Parathyroid adenoma (tissue), 2 donors: ENCODE measurements at regions not wholly inside any gene's neighbourhood (a gene's known extent, or its start where the extent isn't known, plus 50 kb on each side); places are given as distances from the start of the nearest gene placed in this dataset.

Experiments
- H2AFZ ChIP-seq: fragments of 300-600 bp; sonication (generic); one replicate; pipeline ENCODE4 v1.7.0; 2017; ENCODE audit warnings: antibody characterized with exemption, mild to moderate bottlenecking
- H3K27ac ChIP-seq: fragments of 300-600 bp; sonication (generic); one replicate; pipeline ENCODE4 v1.7.0; 2017
- H3K27me3 ChIP-seq: fragments of 300-600 bp; sonication (generic); one replicate; pipeline ENCODE4 v1.7.0; 2017; ENCODE audit warnings: low read length; ENCODE audit not compliant: control insufficient read depth, insufficient read depth
- H3K36me3 ChIP-seq: fragments of 300-600 bp; sonication (generic); one replicate; pipeline ENCODE4 v1.7.0; 2017; ENCODE audit warnings: low read length; ENCODE audit not compliant: control insufficient read depth, insufficient read depth
- H3K4me1 ChIP-seq: fragments of 300-600 bp; sonication (generic); one replicate; pipeline ENCODE4 v1.7.0; 2017; ENCODE audit warnings: control low read depth
- H3K4me2 ChIP-seq: fragments of 300-600 bp; sonication (generic); one replicate; pipeline ENCODE4 v1.7.0; 2017; ENCODE audit warnings: low read length
- H3K4me3 ChIP-seq: fragments of 300-600 bp; sonication (generic); one replicate; pipeline ENCODE4 v1.7.0; 2017; ENCODE audit warnings: low read depth, low read length
- H3K79me2 ChIP-seq: fragments of 300-600 bp; sonication (generic); one replicate; pipeline ENCODE4 v1.7.0; 2017; ENCODE audit warnings: control low read depth
- H3K9ac ChIP-seq: fragments of 300-600 bp; sonication (generic); one replicate; pipeline ENCODE4 v1.7.0; 2017; ENCODE audit warnings: mild to moderate bottlenecking
- H3K9me3 ChIP-seq: fragments of 300-600 bp; sonication (generic); one replicate; pipeline ENCODE4 v1.7.0; 2017; ENCODE audit warnings: low read length; ENCODE audit not compliant: control insufficient read depth
- CTCF ChIP-seq: fragments of 300-600 bp; sonication (generic); IDR thresholded peaks from one replicate; pipeline ENCODE4 v1.7.0; 2017; ENCODE audit warnings: antibody characterized with exemption, mild to moderate bottlenecking
- donor health status: primary hyperparathyroidism.

DNA sequence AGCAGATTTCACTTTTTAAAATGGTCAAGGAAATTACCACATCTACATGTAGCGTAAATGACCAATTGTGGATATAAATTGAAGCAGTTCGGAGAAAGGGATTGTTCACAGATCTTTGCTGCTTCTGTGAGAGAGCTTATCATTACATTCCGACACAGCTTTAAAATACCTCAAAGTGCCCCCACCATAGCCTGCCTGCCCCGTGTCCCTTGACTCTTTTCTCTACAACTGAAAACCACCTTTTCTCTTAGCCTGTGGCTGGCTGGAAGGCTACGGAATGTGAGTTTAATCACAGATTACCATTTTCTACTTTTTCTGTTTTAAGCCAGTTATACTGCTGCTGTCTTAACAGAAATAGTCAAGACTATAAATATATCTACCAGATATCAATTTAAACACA, 347.2 kb upstream of the MAP3K7 start:
- no peak overlapping the region for H2AFZ ChIP-seq
- no peak overlapping the region for H3K4me3 ChIP-seq
- no peak overlapping the region for H3K9ac ChIP-seq
- H3K9me3 ChIP-seq: no peaks in the 10 kb centered on the region
- no peaks in the 10 kb centered on the region for H3K36me3 ChIP-seq
- H3K27ac ChIP-seq: no peak overlapping the region
- no peak for TF ChIP-seq CTCF
- no peak overlapping the region for H3K4me2 ChIP-seq
- no peaks in the 10 kb centered on the region for H3K27me3 ChIP-seq
- H3K4me1 ChIP-seq: no peaks in the 10 kb centered on the region
- no peaks in the 10 kb centered on the region for H3K79me2 ChIP-seq

- H2AFZ ChIP-seq: no peak overlapping the region
- no peak overlapping the region for H3K4me2 ChIP-seq
These were observed 345.5 kb upstream of the MAP3K7 start for GRCh38 chr6:90932351-90932750.

DNA sequence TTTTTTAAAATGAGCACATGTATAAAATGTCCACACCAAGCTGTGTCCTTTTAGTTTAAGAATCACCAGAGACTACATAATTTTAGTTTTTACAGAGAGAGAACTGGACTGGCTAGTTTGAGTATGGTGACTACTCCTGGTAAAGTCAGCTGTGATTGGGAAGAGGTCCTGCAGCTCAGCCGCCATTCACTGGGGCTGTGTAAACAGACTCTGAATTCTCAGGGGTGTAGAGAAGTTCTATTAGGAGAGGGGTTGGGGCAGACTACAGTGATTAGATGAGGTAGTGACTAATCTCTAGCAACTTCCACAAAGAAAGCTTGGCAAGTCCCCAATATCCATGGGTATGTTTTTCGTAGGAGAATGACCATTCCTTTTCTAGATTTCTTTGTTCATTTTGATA, 341.2 kb upstream of the MAP3K7 start:
- H3K9ac ChIP-seq: no peak overlapping the region
- H3K27ac ChIP-seq: no peak overlapping the region
- no peaks in the 10 kb centered on the region for H3K36me3 ChIP-seq
- no peaks in the 10 kb centered on the region for H3K79me2 ChIP-seq
- H3K4me1 ChIP-seq: no peaks in the 10 kb centered on the region
- TF ChIP-seq CTCF: no peak
- H2AFZ ChIP-seq: no peak overlapping the region
- no peak overlapping the region for H3K4me3 ChIP-seq
- no peaks in the 10 kb centered on the region for H3K27me3 ChIP-seq
- H3K9me3 ChIP-seq: no peaks in the 10 kb centered on the region
- H3K4me2 ChIP-seq: no peak overlapping the region

More at GRCh38 chr6:90932351-90932750, 345.5 kb upstream of the MAP3K7 start:
- TF ChIP-seq CTCF: no peak
- Histone ChIP-seq H3K36me3 (no peaks in the 10 kb centered on the region), H3K9ac (no peak overlapping the region), H3K27ac (no peak overlapping the region), H3K9me3 (no peaks in the 10 kb centered on the region), H3K4me1 (no peaks in the 10 kb centered on the region), H3K79me2 (no peaks in the 10 kb centered on the region), H3K27me3 (no peaks in the 10 kb centered on the region), H3K4me3 (no peak overlapping the region)

DNA sequence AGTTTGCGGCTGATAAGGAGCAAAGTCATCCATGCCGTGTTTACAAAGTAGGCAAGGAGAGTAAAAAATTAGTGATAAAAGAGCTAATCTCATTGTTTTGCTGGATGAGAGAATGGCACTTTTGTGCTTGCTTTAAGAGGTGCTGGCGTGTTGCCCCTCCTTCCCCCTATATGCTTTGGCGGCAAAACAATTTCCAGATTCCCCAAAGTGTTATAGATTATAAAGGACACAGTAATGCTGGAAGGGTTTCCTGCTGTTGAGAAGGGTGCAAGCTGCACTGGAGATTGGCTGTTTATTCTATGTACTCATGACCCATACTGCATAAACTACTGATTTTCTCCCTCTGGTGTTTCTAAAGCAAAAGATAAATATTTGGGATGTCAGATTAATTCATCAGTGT, 338.9 kb upstream of the MAP3K7 start:
- no peak overlapping the region for H3K4me3 ChIP-seq
- H3K27ac ChIP-seq: no peak overlapping the region
- no peak for TF ChIP-seq CTCF
- no peaks in the 10 kb centered on the region for H3K27me3 ChIP-seq
- no peaks in the 10 kb centered on the region for H3K79me2 ChIP-seq
- no peaks in the 10 kb centered on the region for H3K4me1 ChIP-seq
- no peak overlapping the region for H3K9ac ChIP-seq
- H3K9me3 ChIP-seq: no peaks in the 10 kb centered on the region
- no peaks in the 10 kb centered on the region for H3K36me3 ChIP-seq
- H2AFZ ChIP-seq: no peak overlapping the region
- no peak overlapping the region for H3K4me2 ChIP-seq

DNA sequence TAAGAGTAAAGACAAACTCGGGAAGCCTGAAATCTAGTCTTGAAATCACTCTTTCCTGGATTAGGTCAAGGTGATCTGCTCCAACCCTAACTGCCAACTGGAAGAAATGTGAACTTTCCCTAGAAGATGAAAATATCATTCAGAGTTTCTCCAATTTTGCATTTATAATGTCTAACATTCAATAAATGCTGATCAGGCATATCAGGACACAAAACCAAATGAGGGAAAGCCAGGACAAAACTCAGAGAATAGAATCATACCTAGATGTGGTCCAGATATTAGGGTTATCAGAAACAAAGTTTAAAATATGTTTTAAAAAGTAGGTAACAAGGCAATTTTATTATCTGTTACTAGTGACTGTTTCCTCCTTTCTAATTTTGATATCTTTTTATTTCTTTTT, 335.5 kb upstream of the MAP3K7 start:
- Histone ChIP-seq H3K9me3 (no peaks in the 10 kb centered on the region), H2AFZ (no peak overlapping the region), H3K36me3 (no peaks in the 10 kb centered on the region), H3K4me2 (no peak overlapping the region), H3K79me2 (no peaks in the 10 kb centered on the region), H3K4me3 (no peak overlapping the region), H3K27me3 (no peaks in the 10 kb centered on the region), H3K9ac (no peak overlapping the region), H3K4me1 (no peaks in the 10 kb centered on the region), H3K27ac (no peak overlapping the region)
- no peak for TF ChIP-seq CTCF
